Activated CD4-positive, alpha-beta T cell treated with anti-CD3 and anti-CD28 coated beads, Interleukin-2, amount 10 ng/mL, durations not matched to agents 24 days and 14 days (primary cell): ENCODE measurements at regions not wholly inside any gene's neighbourhood (a gene's known extent, or its start where the extent isn't known, plus 50 kb on each side); places are given as distances from the start of the nearest gene placed in this dataset.
"Not testable (repeated sequence)": the region's sequence is repeated elsewhere in the genome, so short reads cannot be mapped to it uniquely, and the experiment has no call there.

Experiments
- DNase-seq: peaks from one replicate; pipeline ENCODE4 v3.0.0; 2022
- H3K27ac Mint-ChIP-seq: one replicate; pipeline ENCODE4 v1.8.0; 2022; ENCODE audit warnings: mild to moderate bottlenecking, mixed read lengths
- H3K27me3 Mint-ChIP-seq: one replicate; pipeline ENCODE4 v1.8.0; 2022; ENCODE audit warnings: mixed read lengths
- H3K36me3 Mint-ChIP-seq: one replicate; pipeline ENCODE4 v1.8.0; 2022; ENCODE audit warnings: low read depth, mild to moderate bottlenecking, mixed read lengths
- H3K4me1 Mint-ChIP-seq: one replicate; pipeline ENCODE4 v1.8.0; 2021; ENCODE audit warnings: mixed read lengths
- H3K4me3 Mint-ChIP-seq: one replicate; pipeline ENCODE4 v1.8.0; 2022; ENCODE audit warnings: mild to moderate bottlenecking, moderate library complexity, mixed read lengths
- H3K9me3 Mint-ChIP-seq: one replicate; pipeline ENCODE4 v1.8.0; 2021; ENCODE audit warnings: mixed read lengths
- intact Hi-C: fragments of 100-400 bp; cut with micrococcal nuclease; formaldehyde crosslinking; loops from one replicate; pipeline ENCODE4 v1.15.1; 2023

GRCh38 chr6:15137086-15137485 is 108.8 kb upstream of the JARID2 start:
- Mint-ChIP-seq H3K27me3 (no peaks in the 10 kb centered on the region), H3K4me3 (no peak overlapping the region), H3K27ac (no peak overlapping the region), H3K36me3 (no peaks in the 10 kb centered on the region), H3K9me3 (no peaks in the 10 kb centered on the region), H3K4me1 (peaks cover 14% of the 10 kb centered on the region)
- intact Hi-C loops = no loop called here
- DNase-seq = no peak

- no peaks in the 10 kb centered on the region for H3K36me3 Mint-ChIP-seq
- H3K27ac Mint-ChIP-seq = no peak overlapping the region
- DNase-seq = no peak
- no peaks in the 10 kb centered on the region for H3K27me3 Mint-ChIP-seq
- H3K9me3 Mint-ChIP-seq = no peaks in the 10 kb centered on the region
- intact Hi-C loops = no loop called here
- H3K4me3 Mint-ChIP-seq = no peak overlapping the region
- no peaks in the 10 kb centered on the region for H3K4me1 Mint-ChIP-seq
Observed at GRCh38 chr6:15143086-15143485, 102.8 kb upstream of the JARID2 start.

GRCh38 chr6:15143540-15143939 is 102.3 kb upstream of the JARID2 start:
- Mint-ChIP-seq H3K36me3 (no peaks in the 10 kb centered on the region), H3K27ac (no peak overlapping the region), H3K9me3 (no peaks in the 10 kb centered on the region), H3K4me1 (no peaks in the 10 kb centered on the region), H3K4me3 (no peak overlapping the region), H3K27me3 (no peaks in the 10 kb centered on the region)
- intact Hi-C loops = no loop called here
- DNase-seq = no peak

GRCh38 chr6:15145821-15146220 is 100.0 kb upstream of the JARID2 start:
- no peaks in the 10 kb centered on the region for H3K9me3 Mint-ChIP-seq
- H3K4me1 Mint-ChIP-seq = no peaks in the 10 kb centered on the region
- no peak overlapping the region for H3K27ac Mint-ChIP-seq
- H3K36me3 Mint-ChIP-seq = no peaks in the 10 kb centered on the region
- no peak overlapping the region for H3K4me3 Mint-ChIP-seq
- H3K27me3 Mint-ChIP-seq = no peaks in the 10 kb centered on the region
- intact Hi-C loops = no loop called here
- DNase-seq = no peak

GRCh38 chr6:15147827-15148226 is 98.0 kb upstream of the JARID2 start:
- DNase-seq = no peak
- intact Hi-C loops = no loop called here
- H3K27ac Mint-ChIP-seq = no peak overlapping the region
- no peak overlapping the region for H3K4me3 Mint-ChIP-seq
- no peaks in the 10 kb centered on the region for H3K9me3 Mint-ChIP-seq
- no peaks in the 10 kb centered on the region for H3K27me3 Mint-ChIP-seq
- H3K36me3 Mint-ChIP-seq = no peaks in the 10 kb centered on the region
- no peaks in the 10 kb centered on the region for H3K4me1 Mint-ChIP-seq

GRCh38 chr6:15148356-15148946 is 97.4 kb upstream of the JARID2 start:
- Mint-ChIP-seq H3K4me1 (no peaks in the 10 kb centered on the region), H3K36me3 (no peaks in the 10 kb centered on the region), H3K9me3 (no peaks in the 10 kb centered on the region), H3K27me3 (no peaks in the 10 kb centered on the region), H3K4me3 (no peak overlapping the region), H3K27ac (no peak overlapping the region)
- intact Hi-C loops = no loop called here
- no peak for DNase-seq

GRCh38 chr6:15150207-15150606 is 95.7 kb upstream of the JARID2 start:
- no peaks in the 10 kb centered on the region for H3K36me3 Mint-ChIP-seq
- no peak for DNase-seq

GRCh38 chr6:15152700-15153099 is 93.2 kb upstream of the JARID2 start:
- no peaks in the 10 kb centered on the region for H3K36me3 Mint-ChIP-seq
- H3K27me3 Mint-ChIP-seq = no peaks in the 10 kb centered on the region
- H3K27ac Mint-ChIP-seq = no peak overlapping the region
- H3K9me3 Mint-ChIP-seq = no peaks in the 10 kb centered on the region
- H3K4me1 Mint-ChIP-seq = no peaks in the 10 kb centered on the region
- intact Hi-C loops = no loop called here
- DNase-seq = no peak
- no peak overlapping the region for H3K4me3 Mint-ChIP-seq

More at GRCh38 chr6:15150207-15150606, 95.7 kb upstream of the JARID2 start:
- intact Hi-C loops = no loop called here
- no peak overlapping the region for H3K4me3 Mint-ChIP-seq
- no peaks in the 10 kb centered on the region for H3K9me3 Mint-ChIP-seq
- H3K27me3 Mint-ChIP-seq = no peaks in the 10 kb centered on the region
- H3K4me1 Mint-ChIP-seq = no peaks in the 10 kb centered on the region
- no peak overlapping the region for H3K27ac Mint-ChIP-seq

GRCh38 chr6:15153191-15153590 is 92.7 kb upstream of the JARID2 start:
- intact Hi-C loops = no loop called here
- H3K4me3 Mint-ChIP-seq = no peak overlapping the region
- no peaks in the 10 kb centered on the region for H3K27me3 Mint-ChIP-seq

GRCh38 chr6:15157479-15157878 is 88.4 kb upstream of the JARID2 start:
- no peaks in the 10 kb centered on the region for H3K36me3 Mint-ChIP-seq
- H3K4me3 Mint-ChIP-seq = no peak overlapping the region
- intact Hi-C loops = no loop called here
- DNase-seq = no peak
- no peaks in the 10 kb centered on the region for H3K27me3 Mint-ChIP-seq
- H3K9me3 Mint-ChIP-seq = no peaks in the 10 kb centered on the region
- no peaks in the 10 kb centered on the region for H3K4me1 Mint-ChIP-seq
- H3K27ac Mint-ChIP-seq = no peak overlapping the region

More at GRCh38 chr6:15153191-15153590, 92.7 kb upstream of the JARID2 start:
- Mint-ChIP-seq H3K27ac (no peak overlapping the region), H3K36me3 (no peaks in the 10 kb centered on the region), H3K4me1 (no peaks in the 10 kb centered on the region), H3K9me3 (no peaks in the 10 kb centered on the region)
- DNase-seq = no peak

GRCh38 chr6:15158821-15159619 is 86.8 kb upstream of the JARID2 start:
- intact Hi-C loops = no loop called here
- DNase-seq = no peak
- Mint-ChIP-seq H3K36me3 (no peaks in the 10 kb centered on the region), H3K4me3 (no peak overlapping the region), H3K4me1 (no peaks in the 10 kb centered on the region), H3K27me3 (no peaks in the 10 kb centered on the region), H3K27ac (no peak overlapping the region), H3K9me3 (no peaks in the 10 kb centered on the region)

GRCh38 chr6:15160812-15161211 is 85.1 kb upstream of the JARID2 start:
- intact Hi-C loops = no loop called here
- H3K27ac Mint-ChIP-seq = no peak overlapping the region
- H3K4me3 Mint-ChIP-seq = no peak overlapping the region
- H3K36me3 Mint-ChIP-seq = no peaks in the 10 kb centered on the region
- no peaks in the 10 kb centered on the region for H3K9me3 Mint-ChIP-seq
- no peaks in the 10 kb centered on the region for H3K4me1 Mint-ChIP-seq
- DNase-seq = no peak
- no peaks in the 10 kb centered on the region for H3K27me3 Mint-ChIP-seq

GRCh38 chr6:15164855-15165254 is 81.0 kb upstream of the JARID2 start:
- H3K4me3 Mint-ChIP-seq, H3K4me1 Mint-ChIP-seq, intact Hi-C loops, H3K36me3 Mint-ChIP-seq, H3K27me3 Mint-ChIP-seq, H3K27ac Mint-ChIP-seq, DNase-seq, H3K9me3 Mint-ChIP-seq: not testable (repeated sequence)

GRCh38 chr6:15166121-15166520 is 79.7 kb upstream of the JARID2 start:
- Mint-ChIP-seq H3K9me3 (no peaks in the 10 kb centered on the region), H3K36me3 (no peaks in the 10 kb centered on the region), H3K4me1 (no peaks in the 10 kb centered on the region), H3K27me3 (peaks cover 5% of the 10 kb centered on the region), H3K27ac (no peak overlapping the region), H3K4me3 (no peak overlapping the region)
- intact Hi-C loops = no loop called here
- DNase-seq = no peak

GRCh38 chr6:15170126-15170525 is 75.7 kb upstream of the JARID2 start:
- no peaks in the 10 kb centered on the region for H3K36me3 Mint-ChIP-seq
- H3K27ac Mint-ChIP-seq = no peak overlapping the region
- H3K4me3 Mint-ChIP-seq = no peak overlapping the region
- H3K9me3 Mint-ChIP-seq = no peaks in the 10 kb centered on the region
- intact Hi-C loops = no loop called here
- peaks cover 5% of the 10 kb centered on the region for H3K27me3 Mint-ChIP-seq
- no peaks in the 10 kb centered on the region for H3K4me1 Mint-ChIP-seq
- no peak for DNase-seq
